ENCODE measurements at regions not wholly inside any gene's neighbourhood (a gene's known extent, or its start where the extent isn't known, plus 50 kb on each side); places are given as distances from the start of the nearest gene placed in this dataset.

DNA sequence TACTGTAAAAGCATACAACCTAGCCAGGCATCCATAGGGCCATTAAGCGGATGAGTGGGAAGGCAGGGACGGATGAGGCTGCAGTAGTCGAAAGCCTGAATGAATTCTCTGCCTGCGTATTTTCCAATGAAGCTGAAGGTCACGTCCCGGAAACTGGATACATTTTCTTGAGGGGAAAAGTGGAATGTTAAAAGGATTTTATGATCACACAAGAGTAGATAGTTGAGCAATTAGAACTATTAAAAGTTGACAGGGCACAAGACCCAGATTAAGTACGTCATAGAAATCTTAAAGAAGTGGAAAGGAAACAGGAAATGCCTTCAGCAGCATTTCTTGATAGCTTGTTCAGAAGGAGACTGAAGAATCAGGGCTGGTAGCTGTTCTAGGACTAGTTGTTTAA, 98.3 kb upstream of the CXXC4 start:
- TF ChIP-seq EZH2 (IDR thresholded peaks at IDR 0.05; ENCODE audit: borderline replicate concordance, low read length) (no peak), CTCF (IDR thresholded peaks at IDR 0.05; ENCODE audit: low read length) (no peak)
- Histone ChIP-seq H3K9me2 (ENCODE audit: low read depth, low read length) (no peaks in the 10 kb centered on the region), H3K27me3 (ENCODE audit: insufficient read depth, low read length) (no peaks in the 10 kb centered on the region), H3K79me2 (ENCODE audit: insufficient read depth, low read length) (no peaks in the 10 kb centered on the region), H3K9me3 (ENCODE audit: low read length) (no peaks in the 10 kb centered on the region), H4K20me1 (ENCODE audit: insufficient read depth, low read length) (no peaks in the 10 kb centered on the region), H3K4me2 (ENCODE audit: low read length) (no peak overlapping the region; the same call in 1 of the 2 replicates), H3K9ac (ENCODE audit: low read length) (no peak overlapping the region), H3K27ac (ENCODE audit: low read depth, low read length, poor library complexity, severe bottlenecking) (peak overlapping the region; percentile 69), H3K36me3 (ENCODE audit: insufficient read depth, low read length) (no peaks in the 10 kb centered on the region), H3K4me1 (ENCODE audit: insufficient read depth, low read length, severe bottlenecking) (peaks cover 47% of the 10 kb centered on the region), H2AFZ (ENCODE audit: low read length) (peak overlapping the region; percentile 25; the same call in 1 of the 2 replicates), H3F3A (ENCODE audit: insufficient read depth, low read length) (no peaks in the 10 kb centered on the region), H3K4me3 (ENCODE audit: low read depth, low read length, poor library complexity, severe bottlenecking) (no peak overlapping the region)

- Histone ChIP-seq H3K9ac (ENCODE audit: low read length) (no peak overlapping the region), H3K79me2 (ENCODE audit: insufficient read depth, low read length) (no peaks in the 10 kb centered on the region), H2AFZ (ENCODE audit: low read length) (no peak overlapping the region), H3K27me3 (ENCODE audit: insufficient read depth, low read length) (no peaks in the 10 kb centered on the region), H3K4me2 (ENCODE audit: low read length) (no peak overlapping the region), H4K20me1 (ENCODE audit: insufficient read depth, low read length) (no peaks in the 10 kb centered on the region), H3K36me3 (ENCODE audit: insufficient read depth, low read length) (no peaks in the 10 kb centered on the region), H3K4me3 (ENCODE audit: low read depth, low read length, poor library complexity, severe bottlenecking) (no peak overlapping the region), H3F3A (ENCODE audit: insufficient read depth, low read length) (no peaks in the 10 kb centered on the region), H3K4me1 (ENCODE audit: insufficient read depth, low read length, severe bottlenecking) (peaks cover 41% of the 10 kb centered on the region), H3K9me2 (ENCODE audit: low read depth, low read length) (no peaks in the 10 kb centered on the region), H3K27ac (ENCODE audit: low read depth, low read length, poor library complexity, severe bottlenecking) (no peak overlapping the region), H3K9me3 (ENCODE audit: low read length) (no peaks in the 10 kb centered on the region)
- no peak for TF ChIP-seq CTCF (IDR thresholded peaks at IDR 0.05; ENCODE audit: low read length)
- TF ChIP-seq EZH2 (IDR thresholded peaks at IDR 0.05; ENCODE audit: borderline replicate concordance, low read length) = no peak
Observed at GRCh38 chr4:104596189-104596588, 101.5 kb upstream of the CXXC4 start.

DNA sequence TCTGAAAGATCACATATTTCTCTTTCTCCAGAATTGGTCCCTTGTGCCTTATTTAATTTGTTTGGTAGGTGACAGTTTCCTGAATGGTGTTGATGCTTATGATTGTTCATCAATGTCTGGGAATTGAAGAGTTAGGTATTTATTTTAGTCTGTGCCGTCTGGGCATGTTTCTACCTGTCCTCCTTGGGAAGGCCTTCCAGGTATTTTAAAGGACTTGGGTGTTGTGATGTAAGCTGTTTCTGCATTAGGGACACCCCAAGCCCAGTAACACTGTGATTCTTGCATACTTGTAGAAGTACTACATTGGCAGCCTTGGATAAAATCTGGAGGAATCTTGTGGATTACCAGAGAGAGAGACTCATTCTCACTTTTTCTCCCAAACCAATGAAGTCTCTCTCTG, 120.8 kb upstream of the CXXC4 start:
- TF ChIP-seq CTCF (IDR thresholded peaks at IDR 0.05; ENCODE audit: low read length) (no peak), EZH2 (IDR thresholded peaks at IDR 0.05; ENCODE audit: borderline replicate concordance, low read length) (no peak)
- Histone ChIP-seq H3K36me3 (ENCODE audit: insufficient read depth, low read length) (no peaks in the 10 kb centered on the region), H3F3A (ENCODE audit: insufficient read depth, low read length) (no peaks in the 10 kb centered on the region), H3K9ac (ENCODE audit: low read length) (no peak overlapping the region), H4K20me1 (ENCODE audit: insufficient read depth, low read length) (no peaks in the 10 kb centered on the region), H3K9me3 (ENCODE audit: low read length) (0 out of 2 replicates have a peak, but pooled peaks cover 5% of the 10 kb centered on the region), H3K4me2 (ENCODE audit: low read length) (no peak overlapping the region), H3K4me3 (ENCODE audit: low read depth, low read length, poor library complexity, severe bottlenecking) (no peak overlapping the region), H3K4me1 (ENCODE audit: insufficient read depth, low read length, severe bottlenecking) (peaks cover 7% of the 10 kb centered on the region), H2AFZ (ENCODE audit: low read length) (no peak overlapping the region), H3K9me2 (ENCODE audit: low read depth, low read length) (no peaks in the 10 kb centered on the region), H3K27ac (ENCODE audit: low read depth, low read length, poor library complexity, severe bottlenecking) (no peak overlapping the region), H3K79me2 (ENCODE audit: insufficient read depth, low read length) (no peaks in the 10 kb centered on the region), H3K27me3 (ENCODE audit: insufficient read depth, low read length) (no peaks in the 10 kb centered on the region)
